CD4-positive, alpha-beta T cell treated with Interferon alpha-2 for 1 hour (primary cell): ENCODE measurements at regions not wholly inside any gene's neighbourhood (a gene's known extent, or its start where the extent isn't known, plus 50 kb on each side); places are given as distances from the start of the nearest gene placed in this dataset.

ENCODE experiments used
- DNase-seq, 2 donors: peaks; one replicate each; pipeline ENCODE4 v3.0.0-alpha.2; 2020 to 2022

DNA sequence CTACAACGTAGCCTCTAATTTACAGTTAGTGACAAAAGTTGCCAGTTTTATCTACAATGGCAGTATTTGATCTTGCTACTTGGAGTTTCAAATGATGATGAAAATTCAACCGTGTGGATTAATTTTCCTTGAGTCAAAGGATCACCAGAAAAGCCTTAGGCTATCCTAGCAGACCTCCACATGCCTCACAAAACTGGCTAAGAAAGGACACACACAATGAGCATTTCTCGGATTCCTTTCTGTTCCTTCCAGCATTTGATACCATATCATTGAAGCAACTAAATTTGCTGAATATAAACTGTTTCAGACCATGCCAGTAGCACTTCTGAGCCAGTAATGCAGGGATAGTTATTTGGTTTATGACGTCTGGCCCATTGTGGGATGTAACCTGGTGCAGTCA lies 587.4 kb upstream of the MDFIC2 start:
- no peak for DNase-seq

DNA sequence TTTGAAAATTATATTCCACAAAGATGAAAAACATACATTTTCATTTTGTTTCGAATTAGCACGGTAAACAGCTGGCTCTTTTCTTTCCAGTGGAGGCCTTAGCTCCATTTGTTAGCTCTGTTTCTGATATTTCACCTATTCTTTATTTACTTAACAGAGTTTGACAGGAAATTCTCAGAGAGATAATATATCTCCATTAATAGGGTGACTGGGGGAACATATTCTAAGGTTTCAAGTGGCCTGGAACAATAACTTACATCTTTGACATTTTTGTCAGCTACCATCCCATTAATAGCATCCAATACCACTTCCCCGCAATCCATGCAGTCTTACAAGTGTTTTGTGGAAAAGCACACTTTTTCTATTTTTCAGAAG lies 577.6 kb upstream of the MDFIC2 start:
- no peak for DNase-seq

- DNase-seq: no peak
Measured at GRCh38 chr3:70889162-70890019, 577.0 kb upstream of the MDFIC2 start.

DNA sequence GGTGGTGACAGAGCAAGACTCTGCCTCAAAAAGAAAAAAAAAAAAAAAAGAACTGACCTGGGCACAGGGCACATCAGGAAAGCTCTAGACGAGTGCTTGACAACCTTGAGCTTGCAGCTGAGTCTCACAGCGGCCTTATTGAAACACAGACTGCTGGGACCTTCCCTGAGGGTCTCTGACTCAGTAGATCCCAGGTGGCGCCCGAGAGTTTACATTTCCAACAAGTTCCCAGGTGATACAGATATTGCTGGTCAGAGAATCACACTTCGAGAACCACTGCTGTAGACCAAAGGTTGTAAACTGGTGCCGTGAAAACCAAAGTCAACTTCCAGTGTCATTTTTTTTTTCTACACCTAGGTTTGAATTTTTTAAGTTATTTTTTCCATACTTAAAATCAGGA lies 573.2 kb upstream of the MDFIC2 start:
- no peak for DNase-seq

- no peak for DNase-seq
Measured at GRCh38 chr3:70882104-70882503, 569.7 kb upstream of the MDFIC2 start.

GRCh38 chr3:70880421-70880820 lies 568.0 kb upstream of the MDFIC2 start:
- no peak for DNase-seq

GRCh38 chr3:70876154-70876553 lies 563.7 kb upstream of the MDFIC2 start:
- no peak for DNase-seq

DNA sequence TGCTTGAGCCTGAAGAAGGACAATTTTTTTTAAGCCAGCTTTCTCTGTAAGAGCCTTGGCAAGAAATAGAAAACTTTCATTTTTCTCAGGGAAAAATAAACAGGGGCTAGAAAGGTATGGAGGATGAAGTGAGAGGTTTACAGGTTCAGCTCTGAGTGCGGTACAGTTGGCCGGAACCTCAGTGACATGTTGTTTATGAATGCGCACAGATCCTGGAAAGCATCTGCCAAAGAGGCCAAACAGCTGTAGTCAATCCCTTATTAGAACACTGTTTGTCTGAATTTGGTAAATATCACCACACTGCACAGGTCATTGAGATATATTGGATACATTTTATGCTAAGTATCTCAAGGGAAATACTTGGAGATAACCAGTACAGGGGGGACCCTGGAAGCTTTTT lies 561.8 kb upstream of the MDFIC2 start:
- DNase-seq: no peak

- DNase-seq: no peak
Measured at GRCh38 chr3:70873686-70874085, 561.2 kb upstream of the MDFIC2 start.

DNA sequence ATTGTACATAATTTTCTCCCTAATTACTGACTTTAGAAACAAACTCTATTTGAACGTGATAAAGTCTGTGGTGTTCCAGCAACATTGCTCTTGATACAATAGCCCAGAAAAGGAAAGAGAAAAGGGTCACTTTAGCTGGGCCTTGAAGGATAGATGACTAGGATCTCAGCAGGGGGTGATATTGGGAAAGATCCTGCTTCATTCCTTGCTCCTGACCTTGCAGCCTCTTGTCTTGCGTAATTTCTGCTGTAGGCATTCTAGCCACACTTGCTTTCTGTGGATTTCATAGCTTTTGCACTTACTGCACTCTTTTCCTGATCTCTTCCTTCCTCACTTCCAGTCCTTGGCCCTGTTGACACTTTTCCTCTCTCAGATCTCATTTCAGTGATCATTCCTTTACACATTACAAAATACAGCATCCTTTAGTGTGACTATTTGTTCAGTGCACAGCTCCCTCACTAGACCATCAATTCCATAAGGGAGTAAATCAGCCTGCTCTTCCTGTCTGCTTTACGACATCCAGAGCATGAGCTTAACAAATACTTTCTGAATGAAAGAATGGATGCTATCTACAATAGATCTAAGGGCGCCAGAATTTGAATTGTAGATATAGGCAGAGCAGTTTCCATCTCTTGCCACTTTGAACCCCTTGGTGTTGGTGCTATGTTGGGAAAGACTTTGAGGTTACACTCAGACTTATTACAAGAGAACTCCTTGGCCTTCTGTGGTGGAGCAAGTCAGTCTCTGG lies 559.6 kb upstream of the MDFIC2 start:
- DNase-seq: no peak

DNA sequence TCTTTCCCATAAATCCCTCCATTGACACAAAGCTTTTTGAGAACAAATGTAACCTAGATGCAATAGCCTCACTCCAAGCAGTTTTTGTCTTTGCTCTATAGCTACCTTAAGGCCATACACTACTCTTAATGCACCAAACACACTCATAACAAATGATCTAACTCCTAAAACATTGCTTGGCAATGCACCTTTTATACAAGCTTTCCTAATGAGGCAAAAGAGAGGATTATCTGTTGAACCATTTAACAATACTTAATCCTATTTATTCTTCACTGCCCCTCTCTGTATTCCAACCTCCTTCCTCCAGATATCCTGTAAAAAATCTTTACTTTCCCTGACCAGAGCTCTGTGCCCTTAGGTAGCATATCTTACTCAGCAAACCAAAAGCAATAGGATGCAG lies 558.1 kb upstream of the MDFIC2 start:
- no peak for DNase-seq

GRCh38 chr3:70868561-70868960 lies 556.1 kb upstream of the MDFIC2 start:
- no peak for DNase-seq

- no peak for DNase-seq
Measured at GRCh38 chr3:70863049-70863448, 550.6 kb upstream of the MDFIC2 start.

GRCh38 chr3:70861855-70862254 lies 549.4 kb upstream of the MDFIC2 start:
- no peak for DNase-seq

- no peak for DNase-seq
Measured at GRCh38 chr3:70861234-70861633, 548.8 kb upstream of the MDFIC2 start.

- DNase-seq: no peak
Measured at GRCh38 chr3:70857916-70858315, 545.5 kb upstream of the MDFIC2 start.

GRCh38 chr3:70856414-70857162 lies 544.1 kb upstream of the MDFIC2 start:
- no peak for DNase-seq

DNA sequence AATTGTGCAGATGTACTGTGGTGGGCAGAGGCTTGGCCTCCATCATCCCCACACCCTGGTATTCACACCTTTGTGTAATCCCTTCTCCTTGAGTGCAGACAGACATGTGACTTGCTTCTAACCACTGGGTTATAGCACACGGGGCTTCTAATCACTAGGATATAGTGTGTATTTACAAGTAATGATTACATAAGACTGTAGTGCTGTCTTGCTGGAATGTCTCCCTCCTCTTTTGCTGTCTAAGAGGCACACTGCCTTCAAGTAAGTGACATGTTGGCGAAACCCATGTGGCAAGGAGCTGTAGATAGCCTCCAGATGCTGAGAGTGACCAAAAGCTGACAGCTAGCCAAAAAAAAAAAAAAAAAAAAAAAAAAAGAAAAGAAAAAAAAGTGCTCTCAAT lies 542.7 kb upstream of the MDFIC2 start:
- DNase-seq: no peak

DNA sequence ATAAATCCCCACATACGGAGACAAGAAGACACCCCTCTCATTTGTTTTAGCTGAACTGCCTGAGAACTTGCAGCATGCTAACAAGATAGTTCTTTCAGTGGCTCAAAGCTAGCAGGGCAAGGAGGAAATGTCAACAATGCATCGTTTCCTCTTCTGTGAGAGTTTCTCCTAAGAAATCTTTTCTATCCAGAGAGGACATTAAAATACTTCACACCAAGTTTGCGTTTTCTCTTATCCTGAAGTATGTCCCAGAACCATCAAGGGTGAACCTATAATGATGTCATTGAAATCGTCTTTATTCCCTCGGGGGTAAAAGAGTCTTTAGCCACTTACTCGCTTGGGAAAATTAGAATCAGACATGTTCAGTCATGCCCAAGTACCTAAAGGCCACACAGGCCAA lies 541.7 kb upstream of the MDFIC2 start:
- no peak for DNase-seq

- no peak for DNase-seq
Measured at GRCh38 chr3:70853161-70853944, 540.9 kb upstream of the MDFIC2 start.

DNA sequence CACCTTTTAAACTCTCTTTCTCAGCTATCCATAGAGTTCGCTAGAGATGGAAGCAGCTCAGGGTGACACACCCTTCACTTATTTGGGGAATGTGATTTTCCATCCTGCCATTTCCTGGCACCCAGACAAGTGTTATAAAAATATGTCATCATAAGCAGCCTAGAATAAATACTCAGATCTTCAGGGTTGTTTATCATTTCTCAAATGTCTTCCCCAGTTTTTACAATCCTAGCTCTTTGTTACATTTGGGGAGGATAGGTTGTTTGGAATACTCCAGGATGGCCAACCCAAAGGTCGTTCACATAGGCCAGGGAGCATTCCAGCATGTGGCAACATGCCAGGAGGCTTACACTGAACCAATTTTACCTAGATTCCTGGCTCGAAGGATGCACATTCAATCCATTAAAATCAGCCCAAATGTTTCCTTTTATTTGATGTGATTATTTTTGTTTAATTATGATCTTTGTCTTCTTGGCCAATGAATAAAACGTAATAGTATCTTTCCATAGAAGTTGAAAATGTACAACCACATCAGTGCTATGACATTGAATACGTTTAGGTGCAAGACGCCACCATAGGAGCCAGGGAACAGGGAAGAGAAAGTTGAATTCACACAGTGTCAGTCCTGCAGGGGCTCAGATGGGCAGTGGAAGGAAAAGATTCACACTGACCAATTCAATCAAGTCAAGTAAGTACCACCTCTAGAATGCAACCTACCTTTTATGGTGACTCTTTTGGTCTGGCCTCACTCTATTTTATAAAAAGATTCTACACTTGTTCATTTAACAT lies 537.7 kb upstream of the MDFIC2 start:
- no peak for DNase-seq
